Vagina (tissue), 2 donors: ENCODE measurements at regions not wholly inside any gene's neighbourhood (a gene's known extent, or its start where the extent isn't known, plus 50 kb on each side); places are given as distances from the start of the nearest gene placed in this dataset.

Source experiments
- DNase-seq, 2 donors: peaks; one replicate each; pipeline ENCODE4 v3.0.0-alpha.2; 2017; ENCODE audit errors: extremely low spot score in 2 of 2
- H3K27ac ChIP-seq: fragments of 200-600 bp; sonication (generic); one replicate; pipeline ENCODE4 v1.5.1; 2019
- H3K27me3 ChIP-seq: fragments of 200-600 bp; sonication (generic); one replicate; pipeline ENCODE4 v1.5.1; 2019
- H3K36me3 ChIP-seq, 2 donors: fragments of 200-600 bp; sonication (generic); one replicate each; pipeline ENCODE4 v1.5.1; 2017 to 2019
- H3K4me1 ChIP-seq: fragments of 200-600 bp; sonication (generic); one replicate; pipeline ENCODE4 v1.5.1; 2019
- H3K4me3 ChIP-seq, 2 donors: fragments of 200-600 bp; sonication (generic); 1 replicate in 1 of 2; 2 replicates in 1 of 2; pipeline ENCODE4 v1.5.1; 2016 to 2019
- H3K9me3 ChIP-seq: fragments of 200-600 bp; sonication (generic); one replicate; pipeline ENCODE4 v1.5.1; 2019
- POLR2A ChIP-seq, 2 donors: fragments of 450-650 bp; IDR thresholded peaks; one replicate each; pipeline ENCODE4 v1.6.1; 2017; ENCODE audit warnings: antibody characterized with exemption in 2 of 2, mild to moderate bottlenecking in 2 of 2, moderate library complexity in 2 of 2
- POLR2AphosphoS5 ChIP-seq, 2 donors: sonication (generic); formaldehyde crosslinking; IDR thresholded peaks; one replicate each; pipeline ENCODE4 v1.9.0; 2017; ENCODE audit warnings: antibody characterized with exemption in 2 of 2, mild to moderate bottlenecking in 2 of 2, low read depth in 1 of 2; ENCODE audit not compliant: insufficient read depth in 1 of 2
- intact Hi-C: fragments of 100-400 bp; cut with DNase I; formaldehyde crosslinking; loops from one replicate; pipeline ENCODE4 v1.15.1; 2023
- TF ChIP-seq, protein P1 (sequence below), 3 experiments: fragments of 450-650 bp in 2 of 3; fragments of 200-600 bp in 1 of 3; sonication (generic) in 1 of 3; IDR thresholded peaks; one replicate each; pipeline ENCODE4 v1.5.1; 2017 to 2019; ENCODE audit warnings: antibody characterized with exemption in 3 of 3, mild to moderate bottlenecking in 2 of 3, moderate library complexity in 2 of 3

DNA sequence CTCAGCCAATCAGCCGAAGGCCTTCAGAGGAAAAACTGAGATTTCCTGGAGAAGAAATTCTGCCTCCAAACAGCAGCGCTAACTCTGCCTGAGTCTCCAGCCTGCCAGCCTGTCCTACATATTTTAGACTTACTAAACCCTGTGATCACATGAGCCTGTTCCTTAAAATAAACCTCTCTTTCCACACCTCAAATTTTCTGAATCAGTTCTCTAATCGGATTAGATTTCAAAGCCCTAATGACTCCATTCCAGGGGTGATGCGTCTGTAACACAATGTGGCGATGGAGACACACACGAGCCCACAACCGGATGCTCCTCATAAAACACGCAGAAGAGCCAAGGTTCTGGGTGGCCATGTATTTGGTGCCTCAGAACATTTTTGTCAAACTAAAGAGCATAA is 1371.2 kb downstream of the BRD1 start:
- Histone ChIP-seq H3K9me3 (no peaks in the 10 kb centered on the region), H3K36me3 (no peaks in the 10 kb centered on the region), H3K27ac (no peak overlapping the region), H3K4me3 (no peak overlapping the region), H3K4me1 (no peaks in the 10 kb centered on the region), H3K27me3 (no peaks in the 10 kb centered on the region)
- DNase-seq, result no peak
- intact Hi-C loops, result no loop called here
- TF ChIP-seq, protein P1, sequence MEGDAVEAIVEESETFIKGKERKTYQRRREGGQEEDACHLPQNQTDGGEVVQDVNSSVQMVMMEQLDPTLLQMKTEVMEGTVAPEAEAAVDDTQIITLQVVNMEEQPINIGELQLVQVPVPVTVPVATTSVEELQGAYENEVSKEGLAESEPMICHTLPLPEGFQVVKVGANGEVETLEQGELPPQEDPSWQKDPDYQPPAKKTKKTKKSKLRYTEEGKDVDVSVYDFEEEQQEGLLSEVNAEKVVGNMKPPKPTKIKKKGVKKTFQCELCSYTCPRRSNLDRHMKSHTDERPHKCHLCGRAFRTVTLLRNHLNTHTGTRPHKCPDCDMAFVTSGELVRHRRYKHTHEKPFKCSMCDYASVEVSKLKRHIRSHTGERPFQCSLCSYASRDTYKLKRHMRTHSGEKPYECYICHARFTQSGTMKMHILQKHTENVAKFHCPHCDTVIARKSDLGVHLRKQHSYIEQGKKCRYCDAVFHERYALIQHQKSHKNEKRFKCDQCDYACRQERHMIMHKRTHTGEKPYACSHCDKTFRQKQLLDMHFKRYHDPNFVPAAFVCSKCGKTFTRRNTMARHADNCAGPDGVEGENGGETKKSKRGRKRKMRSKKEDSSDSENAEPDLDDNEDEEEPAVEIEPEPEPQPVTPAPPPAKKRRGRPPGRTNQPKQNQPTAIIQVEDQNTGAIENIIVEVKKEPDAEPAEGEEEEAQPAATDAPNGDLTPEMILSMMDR (IDR thresholded peaks at IDR 0.05), result no peak
- no peak for TF ChIP-seq POLR2AphosphoS5 (IDR thresholded peaks at IDR 0.05; ENCODE audit: insufficient read depth in 1 of 2, low read depth in 1 of 2)
- TF ChIP-seq POLR2A (IDR thresholded peaks at IDR 0.05), result no peak

DNA sequence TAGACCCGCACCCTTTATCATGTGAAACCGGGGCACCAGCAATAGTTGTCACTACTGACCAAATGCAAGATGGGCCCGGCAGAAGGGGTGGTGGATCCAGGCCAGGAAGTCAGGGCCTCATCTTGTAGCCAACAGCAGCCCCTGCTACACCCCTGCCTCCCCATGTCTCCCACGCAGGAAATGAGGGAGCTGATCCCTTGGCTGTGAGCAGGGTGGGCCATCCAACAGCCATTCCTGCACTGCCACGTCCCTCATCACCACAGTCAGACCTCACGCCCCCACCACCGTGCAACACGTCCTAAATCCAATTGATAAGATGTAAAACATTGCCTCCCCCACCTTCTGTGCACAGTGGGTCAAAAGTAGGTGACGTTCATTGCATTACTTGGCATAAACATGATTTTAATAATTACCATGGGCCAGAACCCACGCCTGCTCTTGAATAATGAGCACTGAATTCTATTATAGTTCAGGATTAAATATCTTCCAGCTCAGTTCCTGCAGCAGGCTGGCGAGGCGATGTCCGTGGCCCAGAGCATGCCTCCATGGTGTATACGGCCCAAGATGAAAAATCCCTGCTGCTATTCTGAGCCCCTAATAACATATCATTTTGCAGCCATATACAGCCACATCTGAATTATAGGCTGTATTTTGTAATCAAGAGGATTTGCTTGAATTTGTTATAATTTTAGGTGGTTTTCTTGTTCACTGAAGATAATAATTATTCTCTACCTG is 1373.8 kb downstream of the BRD1 start:
- Histone ChIP-seq H3K4me3 (no peak overlapping the region), H3K4me1 (no peaks in the 10 kb centered on the region), H3K36me3 (no peaks in the 10 kb centered on the region), H3K27ac (no peak overlapping the region), H3K9me3 (no peaks in the 10 kb centered on the region), H3K27me3 (no peaks in the 10 kb centered on the region)
- no peak for DNase-seq
- intact Hi-C loops, result no loop called here
- TF ChIP-seq, protein P1 (IDR thresholded peaks at IDR 0.05), result no peak
- TF ChIP-seq POLR2A (IDR thresholded peaks at IDR 0.05) (no peak), POLR2AphosphoS5 (IDR thresholded peaks at IDR 0.05; ENCODE audit: insufficient read depth in 1 of 2, low read depth in 1 of 2) (no peak)

DNA sequence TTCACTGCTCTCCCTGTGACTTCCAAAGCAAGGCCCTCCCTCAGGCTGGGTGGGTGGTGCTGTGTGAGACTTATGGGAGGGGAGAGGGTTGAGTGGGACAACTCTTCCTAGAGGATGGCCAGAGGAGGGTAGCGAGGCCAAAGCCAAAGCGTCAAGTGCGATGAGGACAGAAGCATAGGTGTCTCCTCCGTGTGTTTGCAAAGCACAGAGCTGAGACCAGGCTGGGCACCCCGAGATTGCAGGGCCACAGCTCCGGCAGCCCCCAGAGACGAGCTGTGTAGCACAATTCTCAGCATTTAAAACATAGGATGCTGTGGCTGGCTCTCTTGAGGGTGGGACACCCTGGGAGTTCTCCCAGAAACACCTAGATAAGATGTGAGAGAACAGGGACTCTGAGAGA is 1374.5 kb downstream of the BRD1 start:
- no peak overlapping the region for H3K4me3 ChIP-seq
- H3K27ac ChIP-seq, result no peak overlapping the region
- intact Hi-C loops, result no loop called here
- TF ChIP-seq, protein P1 (IDR thresholded peaks at IDR 0.05), result no peak
- no peak for TF ChIP-seq POLR2AphosphoS5 (IDR thresholded peaks at IDR 0.05; ENCODE audit: insufficient read depth in 1 of 2, low read depth in 1 of 2)
- no peak for TF ChIP-seq POLR2A (IDR thresholded peaks at IDR 0.05)
- H3K9me3 ChIP-seq, result no peaks in the 10 kb centered on the region
- no peak for DNase-seq
- H3K27me3 ChIP-seq, result no peaks in the 10 kb centered on the region
- H3K36me3 ChIP-seq, result no peaks in the 10 kb centered on the region
- no peaks in the 10 kb centered on the region for H3K4me1 ChIP-seq

DNA sequence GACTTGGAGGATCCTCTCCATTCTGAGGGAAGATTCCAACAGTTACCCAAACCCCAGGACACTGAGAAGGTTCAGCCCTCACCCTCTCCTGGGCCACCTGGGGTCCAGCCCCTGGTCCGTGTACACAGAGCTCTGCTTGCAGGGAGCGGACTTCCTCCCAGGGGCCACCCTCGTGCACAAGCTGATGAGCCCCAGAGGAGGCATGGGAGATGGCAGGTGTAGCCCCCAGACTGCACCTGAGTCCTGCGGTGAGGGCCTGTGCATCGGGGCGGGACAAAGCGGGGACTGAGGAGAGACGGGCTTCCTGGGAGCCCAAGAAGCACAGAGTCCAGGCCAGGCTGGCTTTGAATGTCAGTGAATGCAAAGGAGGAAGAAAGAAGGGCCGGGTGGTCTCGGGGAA is 1374.9 kb downstream of the BRD1 start:
- H3K4me1 ChIP-seq, result no peaks in the 10 kb centered on the region
- no peaks in the 10 kb centered on the region for H3K36me3 ChIP-seq
- H3K4me3 ChIP-seq, result no peak overlapping the region
- TF ChIP-seq, protein P1 (IDR thresholded peaks at IDR 0.05), result no peak
- TF ChIP-seq POLR2A (IDR thresholded peaks at IDR 0.05) (no peak), POLR2AphosphoS5 (IDR thresholded peaks at IDR 0.05; ENCODE audit: insufficient read depth in 1 of 2, low read depth in 1 of 2) (no peak)
- H3K27ac ChIP-seq, result no peak overlapping the region
- no peaks in the 10 kb centered on the region for H3K27me3 ChIP-seq
- intact Hi-C loops, result no loop called here
- DNase-seq, result no peak
- no peaks in the 10 kb centered on the region for H3K9me3 ChIP-seq

DNA sequence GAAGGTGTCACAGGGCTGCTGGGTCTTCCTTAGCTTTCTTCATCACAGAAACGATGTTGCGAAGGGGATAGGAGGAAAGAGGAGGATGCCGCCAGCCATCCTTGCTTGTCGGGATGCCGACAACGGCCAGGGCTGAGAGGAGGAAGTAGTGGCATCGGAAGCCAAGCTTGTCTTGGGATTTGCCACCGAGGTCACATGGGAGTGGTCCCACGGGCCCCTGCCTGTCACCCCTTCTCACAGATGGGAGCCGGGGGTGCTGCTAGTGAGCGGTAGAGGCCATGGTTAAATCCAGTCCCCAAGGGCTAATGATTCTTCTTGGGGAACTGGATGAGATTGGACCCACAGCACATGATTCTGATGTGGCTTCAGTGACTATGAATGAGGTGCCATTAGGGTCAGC is 1375.8 kb downstream of the BRD1 start:
- no peaks in the 10 kb centered on the region for H3K27me3 ChIP-seq
- H3K36me3 ChIP-seq, result no peaks in the 10 kb centered on the region
- no peak overlapping the region for H3K4me3 ChIP-seq
- no peak for TF ChIP-seq POLR2A (IDR thresholded peaks at IDR 0.05)
- TF ChIP-seq, protein P1 (IDR thresholded peaks at IDR 0.05), result no peak
- TF ChIP-seq POLR2AphosphoS5 (IDR thresholded peaks at IDR 0.05; ENCODE audit: insufficient read depth in 1 of 2, low read depth in 1 of 2), result no peak
- H3K9me3 ChIP-seq, result no peaks in the 10 kb centered on the region
- H3K27ac ChIP-seq, result no peak overlapping the region
- H3K4me1 ChIP-seq, result no peaks in the 10 kb centered on the region
- DNase-seq, result no peak
- intact Hi-C loops, result no loop called here
